Peyer's patch (tissue), 4 donors: ENCODE measurements at regions not wholly inside any gene's neighbourhood (a gene's known extent, or its start where the extent isn't known, plus 50 kb on each side); places are given as distances from the start of the nearest gene placed in this dataset.

ENCODE experiments used
- CTCF ChIP-seq, 6 experiments: fragments of 450-650 bp in 4 of 6; fragments of 200-600 bp in 2 of 6; sonication (generic) in 1 of 6; IDR thresholded peaks; one replicate each; pipeline ENCODE4 v1.5.1; 2017 to 2019; ENCODE audit warnings: antibody characterized with exemption in 6 of 6, mild to moderate bottlenecking in 3 of 6, moderate library complexity in 1 of 6
- POLR2A ChIP-seq, 2 donors: fragments of 450-650 bp; IDR thresholded peaks; one replicate each; pipeline ENCODE4 v1.5.1; 2017; ENCODE audit warnings: antibody characterized with exemption in 2 of 2, mild to moderate bottlenecking in 2 of 2, moderate library complexity in 2 of 2

- TF ChIP-seq CTCF (IDR thresholded peaks at IDR 0.05): no peak
- TF ChIP-seq POLR2A (IDR thresholded peaks at IDR 0.05): no peak
Observed at GRCh38 chr1:55275941-55276341, 60.8 kb upstream of the USP24 start.
